Loucy (cell line): ENCODE measurements at regions not wholly inside any gene's neighbourhood (a gene's known extent, or its start where the extent isn't known, plus 50 kb on each side); places are given as distances from the start of the nearest gene placed in this dataset.

ENCODE experiments used
- H2AFZ ChIP-seq: fragments of 200-600 bp; sonication (generic); 2 replicates; pipeline ENCODE4 v1.6.0; 2016; ENCODE audit warnings: antibody characterized with exemption, mild to moderate bottlenecking, low read length, moderate library complexity
- H3F3A ChIP-seq: fragments of 200-600 bp; 2 replicates; pipeline ENCODE4 v1.6.0; 2016; ENCODE audit warnings: antibody characterized with exemption, low read depth, mild to moderate bottlenecking
- H3K27me3 ChIP-seq: fragments of 200-600 bp; sonication (generic); 2 replicates; pipeline ENCODE4 v1.6.1; 2014; ENCODE audit warnings: low read length, mild to moderate bottlenecking; ENCODE audit not compliant: insufficient read depth, poor library complexity, severe bottlenecking
- H3K36me3 ChIP-seq: fragments of 200-600 bp; sonication (generic); 2 replicates; pipeline ENCODE4 v1.6.1; 2016; ENCODE audit warnings: low read length; ENCODE audit not compliant: insufficient read depth
- H3K4me1 ChIP-seq: fragments of 200-600 bp; sonication (generic); 2 replicates; pipeline ENCODE4 v1.5.1; 2014; ENCODE audit warnings: low read length, mild to moderate bottlenecking; ENCODE audit not compliant: insufficient read depth, poor library complexity, severe bottlenecking
- H3K4me2 ChIP-seq: fragments of 200-600 bp; sonication (generic); 2 replicates; pipeline ENCODE4 v1.6.0; 2014; ENCODE audit warnings: antibody characterized with exemption, low read length, low read depth, mild to moderate bottlenecking; ENCODE audit not compliant: poor library complexity, severe bottlenecking
- H3K4me3 ChIP-seq: fragments of 200-600 bp; sonication (generic); 2 replicates; pipeline ENCODE4 v1.5.1; 2014; ENCODE audit warnings: low read length, mild to moderate bottlenecking, mixed read lengths; ENCODE audit not compliant: poor library complexity, severe bottlenecking
- H3K79me2 ChIP-seq: fragments of 200-600 bp; sonication (generic); 2 replicates; pipeline ENCODE4 v1.6.1; 2014; ENCODE audit warnings: low read length; ENCODE audit not compliant: insufficient read depth
- H3K9ac ChIP-seq: fragments of 200-600 bp; sonication (generic); 2 replicates; pipeline ENCODE4 v1.6.0; 2014; ENCODE audit warnings: mild to moderate bottlenecking, low read depth, low read length, moderate library complexity; ENCODE audit not compliant: poor library complexity, severe bottlenecking
- H3K9me2 ChIP-seq: fragments of 200-600 bp; sonication (generic); replicated peaks from 2 replicates; pipeline ENCODE4 v1.6.1; 2016; ENCODE audit warnings: low read depth, low read length, mixed read lengths
- H3K9me3 ChIP-seq: fragments of 200-600 bp; sonication (generic); 2 replicates; pipeline ENCODE4 v1.6.1; 2014; ENCODE audit warnings: mild to moderate bottlenecking, antibody characterized with exemption, low read length, low read depth; ENCODE audit not compliant: insufficient read depth
- H4K20me1 ChIP-seq: fragments of 200-600 bp; sonication (generic); 2 replicates; pipeline ENCODE4 v1.6.0; 2014; ENCODE audit warnings: antibody characterized with exemption, low read length, mild to moderate bottlenecking; ENCODE audit not compliant: insufficient read depth, poor library complexity, severe bottlenecking
- EZH2phosphoT487 ChIP-seq: fragments of 200-600 bp; IDR thresholded peaks from 2 replicates; pipeline ENCODE4 v1.6.1; 2018; ENCODE audit warnings: antibody characterized with exemption, mild to moderate bottlenecking, moderate library complexity, borderline replicate concordance
- TF ChIP-seq, protein P1 (sequence below): fragments of 200-600 bp; sonication (generic); conservative IDR thresholded peaks from 2 replicates; pipeline ENCODE4 v1.5.1; 2014; ENCODE audit warnings: mild to moderate bottlenecking, antibody characterized with exemption, low read length

DNA sequence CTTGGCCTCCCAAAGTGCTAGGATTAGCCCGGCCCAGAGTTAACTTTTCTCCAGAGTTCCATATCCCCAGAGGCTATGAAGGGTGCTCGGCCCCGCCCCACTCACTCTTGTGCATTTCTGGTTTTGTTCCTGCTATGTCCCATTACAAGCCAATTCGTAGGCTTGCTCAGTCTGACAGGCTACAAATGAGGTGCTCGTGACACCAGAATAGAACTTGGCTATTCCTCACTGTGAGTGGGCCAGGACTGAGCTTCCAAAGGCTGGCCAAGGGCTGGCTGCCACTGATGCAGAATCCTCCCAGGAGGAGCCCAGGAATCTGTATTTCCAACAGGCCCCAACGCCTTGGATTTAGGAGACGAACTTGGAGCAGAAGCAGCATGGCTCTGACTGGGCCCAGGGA lies 282.7 kb upstream of the C2CD4B start:
- TF ChIP-seq, protein P1, sequence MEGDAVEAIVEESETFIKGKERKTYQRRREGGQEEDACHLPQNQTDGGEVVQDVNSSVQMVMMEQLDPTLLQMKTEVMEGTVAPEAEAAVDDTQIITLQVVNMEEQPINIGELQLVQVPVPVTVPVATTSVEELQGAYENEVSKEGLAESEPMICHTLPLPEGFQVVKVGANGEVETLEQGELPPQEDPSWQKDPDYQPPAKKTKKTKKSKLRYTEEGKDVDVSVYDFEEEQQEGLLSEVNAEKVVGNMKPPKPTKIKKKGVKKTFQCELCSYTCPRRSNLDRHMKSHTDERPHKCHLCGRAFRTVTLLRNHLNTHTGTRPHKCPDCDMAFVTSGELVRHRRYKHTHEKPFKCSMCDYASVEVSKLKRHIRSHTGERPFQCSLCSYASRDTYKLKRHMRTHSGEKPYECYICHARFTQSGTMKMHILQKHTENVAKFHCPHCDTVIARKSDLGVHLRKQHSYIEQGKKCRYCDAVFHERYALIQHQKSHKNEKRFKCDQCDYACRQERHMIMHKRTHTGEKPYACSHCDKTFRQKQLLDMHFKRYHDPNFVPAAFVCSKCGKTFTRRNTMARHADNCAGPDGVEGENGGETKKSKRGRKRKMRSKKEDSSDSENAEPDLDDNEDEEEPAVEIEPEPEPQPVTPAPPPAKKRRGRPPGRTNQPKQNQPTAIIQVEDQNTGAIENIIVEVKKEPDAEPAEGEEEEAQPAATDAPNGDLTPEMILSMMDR, result no peak
- TF ChIP-seq EZH2phosphoT487, result no peak
- Histone ChIP-seq H3K4me1 (no peaks in the 10 kb centered on the region), H4K20me1 (no peaks in the 10 kb centered on the region), H3K79me2 (no peaks in the 10 kb centered on the region), H3K27me3 (no peaks in the 10 kb centered on the region), H3K36me3 (no peaks in the 10 kb centered on the region), H3K9me3 (no peaks in the 10 kb centered on the region), H3F3A (no peaks in the 10 kb centered on the region), H3K4me2 (no peak overlapping the region), H2AFZ (no peak overlapping the region), H3K9ac (no peak overlapping the region), H3K9me2 (no peaks in the 10 kb centered on the region), H3K4me3 (no peak overlapping the region)

- H3K4me3 ChIP-seq, result no peak overlapping the region
- H4K20me1 ChIP-seq, result no peaks in the 10 kb centered on the region
- H2AFZ ChIP-seq, result no peak overlapping the region
- no peaks in the 10 kb centered on the region for H3K9me3 ChIP-seq
- no peak overlapping the region for H3K9ac ChIP-seq
- H3K79me2 ChIP-seq, result no peaks in the 10 kb centered on the region
- H3K36me3 ChIP-seq, result no peaks in the 10 kb centered on the region
- TF ChIP-seq EZH2phosphoT487, result no peak
- TF ChIP-seq, protein P1, result no peak
- no peak overlapping the region for H3K4me2 ChIP-seq
- H3F3A ChIP-seq, result no peaks in the 10 kb centered on the region
- H3K27me3 ChIP-seq, result no peaks in the 10 kb centered on the region
- no peaks in the 10 kb centered on the region for H3K4me1 ChIP-seq
- no peaks in the 10 kb centered on the region for H3K9me2 ChIP-seq
These were observed 284.6 kb upstream of the C2CD4B start for GRCh38 chr15:62449638-62450037.

DNA sequence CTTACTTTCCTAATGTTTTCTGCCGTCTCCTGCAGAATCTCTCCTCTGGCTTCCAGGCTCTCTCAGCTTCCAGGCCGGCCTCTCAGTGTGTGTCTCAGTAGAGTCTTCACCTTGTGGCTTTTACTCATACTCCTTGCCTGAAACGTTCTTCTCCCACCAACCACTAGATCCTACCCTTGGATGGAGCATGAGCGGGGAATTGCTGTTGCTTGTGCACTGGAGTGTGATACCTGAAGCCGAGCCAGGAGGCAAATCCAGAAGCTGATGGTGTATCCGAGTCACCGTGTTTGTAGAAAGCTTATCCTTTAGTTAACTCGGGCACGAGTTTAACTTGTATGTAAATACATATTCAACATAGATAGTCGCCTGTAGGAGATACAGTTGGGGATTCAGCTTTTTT lies 285.0 kb upstream of the C2CD4B start:
- Histone ChIP-seq H3K4me3 (no peak overlapping the region), H3K9me3 (no peaks in the 10 kb centered on the region), H3K79me2 (no peaks in the 10 kb centered on the region), H4K20me1 (no peaks in the 10 kb centered on the region), H3K9me2 (no peaks in the 10 kb centered on the region), H3K27me3 (no peaks in the 10 kb centered on the region), H3F3A (no peaks in the 10 kb centered on the region), H3K4me2 (no peak overlapping the region), H3K9ac (no peak overlapping the region), H2AFZ (no peak overlapping the region), H3K4me1 (no peaks in the 10 kb centered on the region), H3K36me3 (no peaks in the 10 kb centered on the region)
- TF ChIP-seq EZH2phosphoT487, result no peak
- TF ChIP-seq, protein P1, result no peak
